CD4-positive, alpha-beta T cell (primary cell): ENCODE measurements at regions not wholly inside any gene's neighbourhood (a gene's known extent, or its start where the extent isn't known, plus 50 kb on each side); places are given as distances from the start of the nearest gene placed in this dataset.

Experiments used
- ATAC-seq: fragments of 200-7000 bp; cut with Tn5 transposase; one replicate; pipeline ENCODE4 v1.10.0; 2022; ENCODE audit warnings: mild to moderate bottlenecking; ENCODE audit not compliant: poor library complexity
- CTCF ChIA-PET: fragments of 350-600 bp; sonication (Branson Sonifier 250); formaldehyde crosslinking; loops from one replicate; lab custom pipeline; 2021; ENCODE audit warnings: antibody characterized with exemption, inconsistent platforms; lab: Charles Lee
- POLR2A ChIA-PET: fragments of 350-600 bp; sonication (Branson Sonifier 250); formaldehyde crosslinking; loops from one replicate; lab custom pipeline; 2021; ENCODE audit warnings: antibody characterized with exemption, inconsistent platforms; lab: Charles Lee
- DNase-seq, 14 experiments: peaks; one replicate each; pipeline ENCODE4 v3.0.0-alpha.2; 2013 to 2020; ENCODE audit warnings: mixed read lengths in 2 of 14
- H3K27ac ChIP-seq, 2 donors: one replicate each; pipeline versions ENCODE4 v1.5.1 to v1.7.0; 2013; ENCODE audit warnings: low read length in 2 of 2, low read depth in 1 of 2, mild to moderate bottlenecking in 1 of 2
- H3K27me3 ChIP-seq, 2 experiments: 1 replicate in 1 of 2; 2 replicates in 1 of 2; pipeline versions ENCODE4 v1.6.1 to v1.7.0; 2013; ENCODE audit warnings: low read length in 2 of 2, control low read depth in 1 of 2, mild to moderate bottlenecking in 1 of 2, moderate library complexity in 1 of 2; ENCODE audit not compliant: insufficient read depth in 2 of 2, control insufficient read depth in 1 of 2
- H3K36me3 ChIP-seq: one replicate; pipeline ENCODE4 v1.6.1; 2013; ENCODE audit warnings: low read length, control low read depth; ENCODE audit not compliant: insufficient read depth
- H3K4me1 ChIP-seq: one replicate; pipeline ENCODE4 v1.6.1; 2013; ENCODE audit warnings: low read length, control low read depth; ENCODE audit not compliant: insufficient read depth
- H3K4me3 ChIP-seq: one replicate; pipeline ENCODE4 v1.5.1; 2013; ENCODE audit warnings: mild to moderate bottlenecking, low read length, moderate library complexity
- H3K9me3 ChIP-seq, 2 experiments: 1 replicate in 1 of 2; 2 replicates in 1 of 2; pipeline versions ENCODE4 v1.6.1 to v1.7.0; 2013; ENCODE audit warnings: low read length in 2 of 2, mild to moderate bottlenecking in 2 of 2, control low read depth in 1 of 2, moderate library complexity in 1 of 2; ENCODE audit not compliant: control insufficient read depth in 1 of 2, insufficient read depth in 1 of 2
- H3K27ac Mint-ChIP-seq: one replicate; pipeline ENCODE4 v1.8.0; 2020; ENCODE audit warnings: mixed read lengths
- H3K27me3 Mint-ChIP-seq: one replicate; pipeline ENCODE4 v1.8.0; 2021; ENCODE audit warnings: mixed read lengths
- H3K36me3 Mint-ChIP-seq: one replicate; pipeline ENCODE4 v1.8.0; 2021; ENCODE audit warnings: low read depth, mixed read lengths
- H3K4me1 Mint-ChIP-seq: one replicate; pipeline ENCODE4 v1.8.0; 2021; ENCODE audit warnings: low read depth, mixed read lengths
- H3K4me3 Mint-ChIP-seq: one replicate; pipeline ENCODE4 v1.8.0; 2020; ENCODE audit warnings: mild to moderate bottlenecking, mixed read lengths
- H3K9me3 Mint-ChIP-seq: one replicate; pipeline ENCODE4 v1.8.0; 2020; ENCODE audit warnings: mixed read lengths
- intact Hi-C, 2 experiments: fragments of 100-400 bp; cut with DNase I in 1 of 2; cut with micrococcal nuclease in 1 of 2; formaldehyde crosslinking; loops; one replicate each; pipeline versions ENCODE4 v1.15.1 to v1.9.0; 2023 to 2025; cut with DNase I, micrococcal nuclease
- TF ChIP-seq, protein P1 (sequence below): fragments of 200-600 bp; IDR thresholded peaks from one replicate; pipeline ENCODE4 v1.8.0; 2022; ENCODE audit warnings: antibody characterized with exemption, mild to moderate bottlenecking

DNA sequence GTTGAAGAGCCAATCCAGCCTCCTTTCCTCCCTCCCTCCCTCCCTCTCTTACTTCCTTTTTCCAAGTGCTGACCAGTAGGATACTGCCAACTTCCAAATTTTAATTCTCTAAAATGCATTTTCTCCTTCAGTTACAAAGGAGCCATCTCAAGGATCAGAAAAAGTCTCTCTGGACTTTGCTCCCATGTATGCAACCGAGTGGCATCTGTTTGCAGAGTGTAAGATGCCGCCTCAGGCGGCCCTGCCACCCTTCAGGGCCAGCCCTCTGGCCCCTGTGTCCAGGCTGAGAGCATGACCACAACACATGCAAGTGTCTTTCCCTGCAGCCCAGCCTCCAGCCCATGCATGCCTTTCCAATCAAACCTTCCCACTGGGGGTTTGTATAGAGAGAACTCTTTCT, 205.3 kb upstream of the RAB4A start:
- no peak for DNase-seq
- Mint-ChIP-seq H3K36me3 (no peaks in the 10 kb centered on the region), H3K9me3 (no peaks in the 10 kb centered on the region), H3K27me3 (no peaks in the 10 kb centered on the region), H3K4me1 (peaks cover 39% of the 10 kb centered on the region), H3K27ac (no peak overlapping the region), H3K4me3 (no peak overlapping the region)
- Histone ChIP-seq H3K27me3 (no peaks in the 10 kb centered on the region), H3K4me3 (no peak overlapping the region), H3K27ac (no peak overlapping the region), H3K36me3 (no peaks in the 10 kb centered on the region), H3K9me3 (no peaks in the 10 kb centered on the region), H3K4me1 (peaks cover 33% of the 10 kb centered on the region)
- CTCF ChIA-PET, result no interaction called here
- TF ChIP-seq, protein P1, sequence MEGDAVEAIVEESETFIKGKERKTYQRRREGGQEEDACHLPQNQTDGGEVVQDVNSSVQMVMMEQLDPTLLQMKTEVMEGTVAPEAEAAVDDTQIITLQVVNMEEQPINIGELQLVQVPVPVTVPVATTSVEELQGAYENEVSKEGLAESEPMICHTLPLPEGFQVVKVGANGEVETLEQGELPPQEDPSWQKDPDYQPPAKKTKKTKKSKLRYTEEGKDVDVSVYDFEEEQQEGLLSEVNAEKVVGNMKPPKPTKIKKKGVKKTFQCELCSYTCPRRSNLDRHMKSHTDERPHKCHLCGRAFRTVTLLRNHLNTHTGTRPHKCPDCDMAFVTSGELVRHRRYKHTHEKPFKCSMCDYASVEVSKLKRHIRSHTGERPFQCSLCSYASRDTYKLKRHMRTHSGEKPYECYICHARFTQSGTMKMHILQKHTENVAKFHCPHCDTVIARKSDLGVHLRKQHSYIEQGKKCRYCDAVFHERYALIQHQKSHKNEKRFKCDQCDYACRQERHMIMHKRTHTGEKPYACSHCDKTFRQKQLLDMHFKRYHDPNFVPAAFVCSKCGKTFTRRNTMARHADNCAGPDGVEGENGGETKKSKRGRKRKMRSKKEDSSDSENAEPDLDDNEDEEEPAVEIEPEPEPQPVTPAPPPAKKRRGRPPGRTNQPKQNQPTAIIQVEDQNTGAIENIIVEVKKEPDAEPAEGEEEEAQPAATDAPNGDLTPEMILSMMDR, result no peak
- intact Hi-C loops, result no loop called here
- POLR2A ChIA-PET, result no interaction called here
- no peak for ATAC-seq

GRCh38 chr1:229066591-229066990, 204.3 kb upstream of the RAB4A start:
- ChIA-PET CTCF (no interaction called here), POLR2A (interaction anchor here (1.1 kb wide), 1 partner anchor 9 kb away, joined by 3 read pairs; no protein-coding TSS in a partner anchor)
- Mint-ChIP-seq H3K4me1 (peaks cover 34% of the 10 kb centered on the region), H3K4me3 (no peak overlapping the region), H3K36me3 (no peaks in the 10 kb centered on the region), H3K9me3 (no peaks in the 10 kb centered on the region), H3K27me3 (no peaks in the 10 kb centered on the region), H3K27ac (no peak overlapping the region)
- ATAC-seq (no peak), DNase-seq (no peak)
- no peaks in the 10 kb centered on the region for H3K9me3 ChIP-seq
- no peak overlapping the region for H3K4me3 ChIP-seq
- TF ChIP-seq, protein P1, result no peak
- H3K36me3 ChIP-seq, result no peaks in the 10 kb centered on the region
- no peak overlapping the region for H3K27ac ChIP-seq
- peaks cover 27% of the 10 kb centered on the region for H3K4me1 ChIP-seq
- H3K27me3 ChIP-seq, result no peaks in the 10 kb centered on the region
- intact Hi-C loops, result no loop called here

- no peaks in the 10 kb centered on the region for H3K9me3 ChIP-seq
- H3K27ac Mint-ChIP-seq, result no peak overlapping the region
- TF ChIP-seq, protein P1, result no peak
- H3K27ac ChIP-seq, result no peak overlapping the region
- H3K27me3 ChIP-seq, result no peaks in the 10 kb centered on the region
- no peaks in the 10 kb centered on the region for H3K36me3 ChIP-seq
- H3K4me1 Mint-ChIP-seq, result peaks cover 28% of the 10 kb centered on the region
- intact Hi-C loops, result no loop called here
- no peak for ATAC-seq
- no peak overlapping the region for H3K4me3 ChIP-seq
- H3K4me3 Mint-ChIP-seq, result no peak overlapping the region
- DNase-seq, result no peak
- H3K4me1 ChIP-seq, result peaks cover 27% of the 10 kb centered on the region
- H3K27me3 Mint-ChIP-seq, result no peaks in the 10 kb centered on the region
- CTCF ChIA-PET, result no interaction called here
- POLR2A ChIA-PET, result interaction anchor here (1.5 kb wide), 1 partner anchor 9 kb away, joined by 5 read pairs; no protein-coding TSS in a partner anchor
- H3K36me3 Mint-ChIP-seq, result no peaks in the 10 kb centered on the region
- no peaks in the 10 kb centered on the region for H3K9me3 Mint-ChIP-seq
These were observed 203.4 kb upstream of the RAB4A start for GRCh38 chr1:229067546-229067945.
